Heart right ventricle (tissue), 16 donors: ENCODE measurements at regions not wholly inside any gene's neighbourhood (a gene's known extent, or its start where the extent isn't known, plus 50 kb on each side); places are given as distances from the start of the nearest gene placed in this dataset.

ENCODE experiments used
- ATAC-seq, 8 donors: fragments of 200-7000 bp; cut with Tn5 transposase; one replicate each; pipeline ENCODE4 v1.9.1; 2020; ENCODE audit warnings: mild to moderate bottlenecking in 8 of 8, moderate library complexity in 8 of 8, moderate number of reproducible peaks in 1 of 8
- DNase-seq, 2 donors: peaks; one replicate each; pipeline ENCODE4 v3.0.0-alpha.2; 2020
- H3K27ac ChIP-seq, 10 donors: fragments of 200-600 bp; sonication (generic) in 2 of 10; one replicate each; pipeline versions ENCODE4 v1.5.0 to v1.8.0; 2020 to 2022; ENCODE audit warnings: mild to moderate bottlenecking in 3 of 10
- H3K27me3 ChIP-seq, 7 donors: fragments of 200-600 bp; one replicate each; pipeline ENCODE4 v1.8.0; 2021 to 2022; ENCODE audit warnings: mild to moderate bottlenecking in 2 of 7
- H3K36me3 ChIP-seq, 9 donors: fragments of 200-600 bp; sonication (generic) in 1 of 9; one replicate each; pipeline versions ENCODE4 v1.5.0 to v1.8.0; 2020 to 2022; ENCODE audit warnings: mild to moderate bottlenecking in 2 of 9
- H3K4me1 ChIP-seq, 9 donors: fragments of 200-600 bp; sonication (generic) in 1 of 9; one replicate each; pipeline versions ENCODE4 v1.5.0 to v1.8.0; 2020 to 2022; ENCODE audit warnings: mild to moderate bottlenecking in 4 of 9
- H3K4me3 ChIP-seq, 10 donors: fragments of 200-600 bp; sonication (generic) in 2 of 10; one replicate each; pipeline versions ENCODE4 v1.5.0 to v1.8.0; 2020 to 2022; ENCODE audit warnings: mild to moderate bottlenecking in 7 of 10, moderate library complexity in 2 of 10
- H3K9me3 ChIP-seq, 11 donors: fragments of 200-600 bp in 10 of 11; sonication (generic) in 2 of 11; one replicate each; pipeline versions ENCODE4 v1.5.0 to v1.8.0; 2013 to 2022; ENCODE audit warnings: mild to moderate bottlenecking in 2 of 11, control low read depth in 1 of 11, moderate library complexity in 1 of 11
- WGBS, 2 donors: extraction: QIAGEN DNeasy Blood & Tissue Kit; methylation state at CpG; one replicate each; pipeline ENCODE4 v1.1.7; 2013; ENCODE audit warnings: inconsistent platforms in 1 of 2; 5-methylcytosine and 5-hydroxymethylcytosine counted together
- intact Hi-C, 10 donors: fragments of 100-400 bp; cut with DNase I; formaldehyde crosslinking; loops; one replicate each; pipeline versions ENCODE4 v1.11.1 to v1.14.2; 2022
- TF ChIP-seq, protein P1 (sequence below), 9 donors: fragments of 200-600 bp; sonication (generic) in 2 of 9; IDR thresholded peaks; one replicate each; pipeline versions ENCODE4 v1.5.0 to v1.8.0; 2021 to 2022; ENCODE audit warnings: antibody characterized with exemption in 9 of 9, mild to moderate bottlenecking in 5 of 9, moderate library complexity in 1 of 9
- donor health status: Arrhythmogenic right ventricular cardiomyopathy.
- donor health status: ischemic (EF 13 %, LVEDD 7.1; RV severe dilation, severe dysfunction).
- donor health status: healthy with polysubstance abuse.
- donor health status: DM: no; HTN: yes; CAD: no.
- donor health status: DM: no; HTN: no; CAD: no.
- donor health status: ischemic (EF 25% LVEDD 6.9; RV normal size, moderate dysfunction).
- donor health status: ischemic (EF 25% LVEDD 5.7; RV mildly dilated, moderate dysfunction).
- donor health status: healthy.
- donor health status: DM: yes; HTN: yes; CAD: no.
- donor health status: Ischemic cardiomyopathy.
- donor health status: ischemic (EF 35%, LVEDD 5.7; RV mildly dilated, moderate dysfunction).
- donor health status: nonischemic (EF 11% LVEDD 7.7; RV severe dilation, severe dysfunction).
- donor health status: DM: yes; HTN: yes; CAD: no.
- donor health status: PGD.
- donor health status: ischemic (EF 29% LVEDD 5.4; RV normal size, mild dysfunction).
- donor health status: nonischemic (EF 23%, LVEDD 6.1; RV moderate dilation, normal function).

DNA sequence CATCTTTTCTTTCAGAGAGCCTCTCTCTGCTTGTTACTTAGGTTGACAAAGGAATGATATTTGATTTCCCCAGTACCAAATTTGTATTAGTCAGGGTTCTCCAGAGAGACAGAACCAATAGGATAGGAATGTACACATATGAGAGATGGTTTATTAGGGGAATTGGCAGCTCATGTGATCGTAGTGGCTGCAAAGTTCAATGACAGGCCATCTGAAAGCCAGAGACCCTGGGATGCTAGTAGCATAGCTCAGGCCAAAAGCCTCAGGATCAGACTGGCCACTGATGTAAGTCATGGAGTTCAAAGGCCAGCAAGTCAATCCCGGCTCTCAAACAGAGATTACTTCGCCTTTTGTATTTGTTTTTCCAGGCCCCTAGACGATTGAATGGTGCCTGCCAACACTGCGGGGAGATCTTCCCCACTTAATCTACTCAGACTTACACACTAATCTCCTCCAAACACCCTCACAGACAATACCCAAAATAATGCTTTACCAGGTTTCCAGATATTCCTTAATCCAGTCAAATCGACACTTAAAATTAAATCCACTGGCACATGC is 215.5 kb downstream of the ALDH8A1 start:
- Histone ChIP-seq H3K4me1 (peaks cover 0 to 12% (median 0%) of the 10 kb centered on the region in 9 donors), H3K4me3 (no peak overlapping the region), H3K9me3 (no peaks in the 10 kb centered on the region), H3K27ac (no peak overlapping the region), H3K27me3 (no peaks in the 10 kb centered on the region), H3K36me3 (no peaks in the 10 kb centered on the region)
- DNase-seq (no peak), ATAC-seq (no peak)
- TF ChIP-seq, protein P1, sequence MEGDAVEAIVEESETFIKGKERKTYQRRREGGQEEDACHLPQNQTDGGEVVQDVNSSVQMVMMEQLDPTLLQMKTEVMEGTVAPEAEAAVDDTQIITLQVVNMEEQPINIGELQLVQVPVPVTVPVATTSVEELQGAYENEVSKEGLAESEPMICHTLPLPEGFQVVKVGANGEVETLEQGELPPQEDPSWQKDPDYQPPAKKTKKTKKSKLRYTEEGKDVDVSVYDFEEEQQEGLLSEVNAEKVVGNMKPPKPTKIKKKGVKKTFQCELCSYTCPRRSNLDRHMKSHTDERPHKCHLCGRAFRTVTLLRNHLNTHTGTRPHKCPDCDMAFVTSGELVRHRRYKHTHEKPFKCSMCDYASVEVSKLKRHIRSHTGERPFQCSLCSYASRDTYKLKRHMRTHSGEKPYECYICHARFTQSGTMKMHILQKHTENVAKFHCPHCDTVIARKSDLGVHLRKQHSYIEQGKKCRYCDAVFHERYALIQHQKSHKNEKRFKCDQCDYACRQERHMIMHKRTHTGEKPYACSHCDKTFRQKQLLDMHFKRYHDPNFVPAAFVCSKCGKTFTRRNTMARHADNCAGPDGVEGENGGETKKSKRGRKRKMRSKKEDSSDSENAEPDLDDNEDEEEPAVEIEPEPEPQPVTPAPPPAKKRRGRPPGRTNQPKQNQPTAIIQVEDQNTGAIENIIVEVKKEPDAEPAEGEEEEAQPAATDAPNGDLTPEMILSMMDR (IDR thresholded peaks at IDR 0.05) = no peak
- 77 to 84% methylated on average over 6 of the region's 6 CpGs for WGBS, 2 donors
- intact Hi-C loops = no loop called here

DNA sequence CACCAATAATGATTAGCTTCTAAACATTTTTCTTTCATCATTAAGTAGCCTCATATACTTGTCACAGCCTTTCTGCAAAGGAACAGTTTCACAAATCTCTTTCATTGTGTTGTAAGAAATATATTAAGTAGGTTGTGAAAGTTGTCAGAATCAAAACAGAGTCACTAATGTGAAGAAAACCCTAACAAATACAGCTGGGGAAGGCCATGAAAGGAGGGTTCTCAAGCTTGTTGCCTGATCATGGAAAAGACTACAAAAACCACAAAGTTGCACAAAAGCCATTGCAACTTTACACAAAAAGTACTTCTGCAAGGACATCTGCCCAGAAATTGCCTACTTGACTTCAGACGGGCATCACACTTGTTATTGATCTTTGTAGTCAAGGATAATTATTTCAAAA is 216.1 kb downstream of the ALDH8A1 start:
- Histone ChIP-seq H3K27ac (no peak overlapping the region), H3K4me1 (peaks cover 0 to 9% (median 0%) of the 10 kb centered on the region in 9 donors), H3K27me3 (no peaks in the 10 kb centered on the region), H3K4me3 (no peak overlapping the region), H3K36me3 (no peaks in the 10 kb centered on the region), H3K9me3 (no peaks in the 10 kb centered on the region)
- TF ChIP-seq, protein P1 (IDR thresholded peaks at IDR 0.05) = no peak
- DNase-seq (no peak), ATAC-seq (no peak)
- intact Hi-C loops = no loop called here
- 86 to 91% methylated on average over 1 of the region's 1 CpG for WGBS, 2 donors

DNA sequence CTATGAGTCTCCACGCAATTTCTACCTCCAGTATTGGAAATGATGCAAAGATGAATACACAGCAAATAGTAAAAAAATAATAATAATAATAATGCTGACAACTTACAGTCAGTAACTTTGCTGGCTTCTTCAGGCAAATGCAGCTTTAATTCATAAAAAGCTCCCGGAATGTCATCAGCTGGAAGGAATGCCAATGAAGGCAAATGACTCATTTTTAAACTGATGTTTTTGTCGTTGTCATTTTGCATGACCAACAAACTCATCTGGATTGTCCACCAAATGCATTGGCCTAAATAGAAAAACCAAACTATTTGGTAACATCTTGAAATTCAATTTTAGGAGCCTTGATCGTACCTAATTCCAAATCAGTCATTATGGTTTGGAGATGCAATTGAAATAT is 217.1 kb downstream of the ALDH8A1 start:
- whole genome bisulfite sequencing, 2 donors = 47 to 76% methylated on average over 4 of the region's 4 CpGs
- no peak for DNase-seq
- Histone ChIP-seq H3K4me1 (peaks cover 0 to 9% (median 0%) of the 10 kb centered on the region in 9 donors), H3K36me3 (no peaks in the 10 kb centered on the region), H3K9me3 (no peaks in the 10 kb centered on the region), H3K27me3 (no peaks in the 10 kb centered on the region), H3K27ac (no peak overlapping the region), H3K4me3 (no peak overlapping the region)
- TF ChIP-seq, protein P1 (IDR thresholded peaks at IDR 0.05) = no peak
- no peak for ATAC-seq
- intact Hi-C loops = no loop called here

DNA sequence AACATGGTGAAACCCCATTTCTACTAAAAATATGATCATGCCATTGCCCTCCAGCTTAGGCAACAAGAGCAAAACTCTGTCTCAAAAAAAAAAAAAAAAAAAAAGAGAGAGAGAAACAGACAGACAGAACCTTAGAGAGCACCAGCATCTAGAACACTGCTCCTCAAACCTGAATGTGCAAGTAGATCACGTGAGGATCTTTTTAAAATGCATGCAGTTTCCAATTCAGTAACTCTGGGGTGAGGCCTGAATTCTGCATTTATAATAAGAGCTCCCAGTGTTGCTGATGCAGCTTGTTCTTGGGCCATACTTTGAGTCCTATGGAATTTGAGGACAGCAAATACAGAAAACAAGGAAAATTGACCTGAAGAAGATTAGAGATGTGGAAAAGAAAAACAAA is 218.3 kb downstream of the ALDH8A1 start:
- no peaks in the 10 kb centered on the region for H3K9me3 ChIP-seq
- DNase-seq (no peak), ATAC-seq (no peak)
- no peaks in the 10 kb centered on the region for H3K27me3 ChIP-seq
- intact Hi-C loops = no loop called here
- WGBS, 2 donors = 98 to 100% methylated on average over 1 of the region's 1 CpG
- no peak overlapping the region for H3K27ac ChIP-seq
- H3K4me3 ChIP-seq = no peak overlapping the region
- TF ChIP-seq, protein P1 (IDR thresholded peaks at IDR 0.05) = no peak
- no peaks in the 10 kb centered on the region for H3K36me3 ChIP-seq
- peaks cover 0 to 9% (median 0%) of the 10 kb centered on the region in 9 donors for H3K4me1 ChIP-seq
